RPMI8226 (cell line): ENCODE measurements at regions not wholly inside any gene's neighbourhood (a gene's known extent, or its start where the extent isn't known, plus 50 kb on each side); places are given as distances from the start of the nearest gene placed in this dataset.

ENCODE experiments used
- DNase-seq: peaks from one replicate; pipeline ENCODE4 v3.0.0-alpha.2; 2015

- no peak for DNase-seq
Observed at GRCh38 chr4:104418286-104418685, 76.4 kb downstream of the CXXC4 start.

- no peak for DNase-seq
Observed at GRCh38 chr4:104417357-104417882, 77.3 kb downstream of the CXXC4 start.

- DNase-seq: no peak
Observed at GRCh38 chr4:104416725-104417356, 77.9 kb downstream of the CXXC4 start.

GRCh38 chr4:104413487-104413886 is 81.2 kb downstream of the CXXC4 start:
- DNase-seq: no peak

GRCh38 chr4:104412344-104412743 is 82.3 kb downstream of the CXXC4 start:
- no peak for DNase-seq

GRCh38 chr4:104411502-104411901 is 83.2 kb downstream of the CXXC4 start:
- DNase-seq: no peak

- DNase-seq: no peak
Observed at GRCh38 chr4:104408878-104409277, 85.8 kb downstream of the CXXC4 start.

- DNase-seq: no peak
Observed at GRCh38 chr4:104404361-104404760, 90.3 kb downstream of the CXXC4 start.

GRCh38 chr4:104395168-104395614 is 99.5 kb downstream of the CXXC4 start:
- DNase-seq: peak; percentile 10

- DNase-seq: no peak
Observed at GRCh38 chr4:104394406-104395167, 100.1 kb downstream of the CXXC4 start.

- DNase-seq: no peak
Observed at GRCh38 chr4:104393655-104394324, 100.9 kb downstream of the CXXC4 start.

GRCh38 chr4:104385713-104386112 is 109.0 kb downstream of the CXXC4 start:
- DNase-seq: no peak

- DNase-seq: no peak
Observed at GRCh38 chr4:104382961-104383360, 111.7 kb downstream of the CXXC4 start.

GRCh38 chr4:104381729-104382128 is 113.0 kb downstream of the CXXC4 start:
- no peak for DNase-seq

- no peak for DNase-seq
Observed at GRCh38 chr4:104365618-104366017, 129.1 kb downstream of the CXXC4 start.

- DNase-seq: no peak
Observed at GRCh38 chr4:104353481-104353880, 141.2 kb downstream of the CXXC4 start.

GRCh38 chr4:104352211-104352610 is 142.5 kb downstream of the CXXC4 start:
- no peak for DNase-seq

- DNase-seq: no peak
Observed at GRCh38 chr4:104351706-104352105, 143.0 kb downstream of the CXXC4 start.

- no peak for DNase-seq
Observed at GRCh38 chr4:104345598-104346242, 149.0 kb downstream of the CXXC4 start.

GRCh38 chr4:104344342-104344980 is 150.2 kb downstream of the CXXC4 start:
- DNase-seq: no peak

- DNase-seq: no peak
Observed at GRCh38 chr4:104334410-104334809, 160.3 kb downstream of the CXXC4 start.

- DNase-seq: no peak
Observed at GRCh38 chr4:104330125-104330905, 164.4 kb downstream of the CXXC4 start.
